Ovary (tissue), 3 donors: ENCODE measurements at regions not wholly inside any gene's neighbourhood (a gene's known extent, or its start where the extent isn't known, plus 50 kb on each side); places are given as distances from the start of the nearest gene placed in this dataset.

ENCODE experiments used
- CTCF ChIP-seq, 3 donors: fragments of 450-650 bp in 2 of 3; fragments of 200-600 bp in 1 of 3; IDR thresholded peaks; one replicate each; pipeline versions ENCODE4 v1.5.1 to v1.8.0; 2016 to 2022; ENCODE audit warnings: antibody characterized with exemption in 3 of 3, mild to moderate bottlenecking in 1 of 3
- EP300 ChIP-seq: sonication (generic); formaldehyde crosslinking; IDR thresholded peaks from one replicate; pipeline ENCODE4 v1.6.1; 2017; ENCODE audit warnings: antibody characterized with exemption
- POLR2A ChIP-seq: fragments of 450-650 bp; IDR thresholded peaks from one replicate; pipeline ENCODE4 v1.6.1; 2017; ENCODE audit warnings: antibody characterized with exemption, mild to moderate bottlenecking, moderate library complexity
- donor health status: DM: no; HTN: no; CAD: no.

- no peak for TF ChIP-seq EP300
- no peak for TF ChIP-seq CTCF (IDR thresholded peaks at IDR 0.05)
- no peak for TF ChIP-seq POLR2A
Observed at GRCh38 chr2:34853646-34854045, 1254.5 kb upstream of the FAM98A start.
